ENCODE measurements at regions not wholly inside any gene's neighbourhood (a gene's known extent, or its start where the extent isn't known, plus 50 kb on each side); places are given as distances from the start of the nearest gene placed in this dataset.

GRCh38 chr6:145189836-145190235 is 545.5 kb downstream of the EPM2A start:
- TF ChIP-seq, protein P1, sequence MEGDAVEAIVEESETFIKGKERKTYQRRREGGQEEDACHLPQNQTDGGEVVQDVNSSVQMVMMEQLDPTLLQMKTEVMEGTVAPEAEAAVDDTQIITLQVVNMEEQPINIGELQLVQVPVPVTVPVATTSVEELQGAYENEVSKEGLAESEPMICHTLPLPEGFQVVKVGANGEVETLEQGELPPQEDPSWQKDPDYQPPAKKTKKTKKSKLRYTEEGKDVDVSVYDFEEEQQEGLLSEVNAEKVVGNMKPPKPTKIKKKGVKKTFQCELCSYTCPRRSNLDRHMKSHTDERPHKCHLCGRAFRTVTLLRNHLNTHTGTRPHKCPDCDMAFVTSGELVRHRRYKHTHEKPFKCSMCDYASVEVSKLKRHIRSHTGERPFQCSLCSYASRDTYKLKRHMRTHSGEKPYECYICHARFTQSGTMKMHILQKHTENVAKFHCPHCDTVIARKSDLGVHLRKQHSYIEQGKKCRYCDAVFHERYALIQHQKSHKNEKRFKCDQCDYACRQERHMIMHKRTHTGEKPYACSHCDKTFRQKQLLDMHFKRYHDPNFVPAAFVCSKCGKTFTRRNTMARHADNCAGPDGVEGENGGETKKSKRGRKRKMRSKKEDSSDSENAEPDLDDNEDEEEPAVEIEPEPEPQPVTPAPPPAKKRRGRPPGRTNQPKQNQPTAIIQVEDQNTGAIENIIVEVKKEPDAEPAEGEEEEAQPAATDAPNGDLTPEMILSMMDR (IDR thresholded peaks at IDR 0.05; ENCODE audit: insufficient read depth, low read depth, low read length) = no peak
- no peak overlapping the region for H3K4me3 ChIP-seq (ENCODE audit: low read depth, low read length)
- DNase-seq (ENCODE audit: low read depth) = no peak

DNA sequence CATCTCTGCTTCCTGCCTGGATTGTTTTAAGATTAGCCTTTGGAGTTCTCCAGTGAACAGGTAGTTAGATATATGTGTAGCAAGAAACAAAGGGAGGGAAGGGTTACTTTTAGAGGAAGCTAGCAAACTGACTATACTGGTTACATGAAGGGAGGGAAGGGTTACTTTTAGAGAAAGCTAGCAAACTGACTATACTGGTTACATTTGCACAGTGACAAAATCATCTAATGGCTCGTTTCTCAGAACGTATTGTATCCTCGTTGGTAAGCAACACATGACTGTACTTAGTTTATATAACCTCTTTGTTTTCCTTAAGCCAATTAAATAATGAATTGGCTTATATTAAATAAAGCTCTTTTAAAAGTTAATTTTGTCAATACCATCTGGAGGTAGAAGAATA is 540.9 kb downstream of the EPM2A start:
- DNase-seq (ENCODE audit: low read depth) = no peak
- TF ChIP-seq, protein P1 (IDR thresholded peaks at IDR 0.05; ENCODE audit: insufficient read depth, low read depth, low read length) = no peak
- H3K4me3 ChIP-seq (ENCODE audit: low read depth, low read length) = no peak overlapping the region

DNA sequence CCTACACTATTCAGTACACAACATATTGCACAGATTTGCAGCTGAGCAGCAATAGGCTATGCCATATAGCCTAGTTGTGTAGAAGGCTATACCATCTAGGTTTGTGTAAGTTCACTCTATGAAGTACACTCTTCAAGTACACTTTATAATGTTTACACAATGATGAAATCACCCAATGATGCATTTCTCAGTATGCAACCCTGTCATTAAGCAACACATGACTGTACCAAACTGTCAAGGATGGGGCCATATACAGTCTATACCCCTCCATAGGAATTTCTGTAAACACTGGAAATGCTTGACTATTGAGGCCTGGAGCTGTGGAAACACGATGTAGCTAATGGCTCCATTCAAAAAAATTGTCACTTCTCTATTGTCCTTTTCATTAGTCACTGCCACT is 535.4 kb downstream of the EPM2A start:
- DNase-seq (ENCODE audit: low read depth) = peak; percentile 37
- H3K4me3 ChIP-seq (ENCODE audit: low read depth, low read length) = no peak overlapping the region
- TF ChIP-seq, protein P1 (IDR thresholded peaks at IDR 0.05; ENCODE audit: insufficient read depth, low read depth, low read length) = no peak

- DNase-seq (ENCODE audit: low read depth) = peak; percentile 8
- H3K4me3 ChIP-seq (ENCODE audit: low read depth, low read length) = no peak overlapping the region
- TF ChIP-seq, protein P1 (IDR thresholded peaks at IDR 0.05; ENCODE audit: insufficient read depth, low read depth, low read length) = no peak
These were observed 531.0 kb downstream of the EPM2A start for GRCh38 chr6:145204301-145204700.

- peak; percentile 50 for DNase-seq (ENCODE audit: low read depth)
- H3K4me3 ChIP-seq (ENCODE audit: low read depth, low read length) = no peak overlapping the region
- TF ChIP-seq, protein P1 (IDR thresholded peaks at IDR 0.05; ENCODE audit: insufficient read depth, low read depth, low read length) = no peak
These were observed 528.9 kb downstream of the EPM2A start for GRCh38 chr6:145206247-145206907.

GRCh38 chr6:145208474-145208873 is 526.8 kb downstream of the EPM2A start:
- DNase-seq (ENCODE audit: low read depth) = no peak
- TF ChIP-seq, protein P1 (IDR thresholded peaks at IDR 0.05; ENCODE audit: insufficient read depth, low read depth, low read length) = no peak
- no peak overlapping the region for H3K4me3 ChIP-seq (ENCODE audit: low read depth, low read length)

- DNase-seq (ENCODE audit: low read depth) = no peak
- TF ChIP-seq, protein P1 (IDR thresholded peaks at IDR 0.05; ENCODE audit: insufficient read depth, low read depth, low read length) = no peak
- no peak overlapping the region for H3K4me3 ChIP-seq (ENCODE audit: low read depth, low read length)
These were observed 526.0 kb downstream of the EPM2A start for GRCh38 chr6:145209272-145209671.

Measured in fibroblast of villous mesenchyme (primary cell).